ENCODE measurements at regions not wholly inside any gene's neighbourhood (a gene's known extent, or its start where the extent isn't known, plus 50 kb on each side); places are given as distances from the start of the nearest gene placed in this dataset.

DNA sequence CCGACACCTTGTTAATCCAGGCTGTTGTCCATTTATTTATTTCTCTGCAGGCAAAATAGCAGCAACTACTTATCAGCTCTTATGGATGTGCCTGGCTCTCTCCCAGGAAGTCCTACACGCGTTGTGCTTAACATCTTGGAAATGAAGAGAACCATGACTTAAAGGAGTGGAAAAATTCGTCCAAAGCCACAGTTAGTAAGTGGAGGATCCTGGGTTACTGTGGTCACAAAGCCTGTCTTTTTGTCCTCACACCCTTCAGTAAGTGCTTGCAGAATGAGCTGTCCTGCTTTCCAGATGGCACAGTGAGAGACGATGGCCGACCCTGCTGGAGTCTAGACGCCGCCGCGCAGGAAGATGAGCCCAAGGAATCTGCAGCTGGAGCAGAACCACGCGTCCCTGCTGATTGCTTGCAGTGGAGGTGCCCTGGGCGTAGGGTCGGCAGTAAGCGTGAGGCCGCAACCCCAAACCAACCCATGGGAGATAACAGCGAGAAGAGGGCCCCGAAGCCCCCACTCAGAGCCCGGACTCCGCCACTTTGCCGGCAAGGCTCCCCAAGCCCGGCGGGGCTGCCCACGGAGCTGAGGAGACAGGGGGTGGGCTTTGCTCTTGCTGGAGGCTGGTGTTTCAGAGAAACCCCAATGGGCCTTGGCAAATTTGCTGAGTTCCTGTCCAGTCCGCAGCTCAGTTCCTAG is 178.6 kb downstream of the CXCL12 start:
- TF ChIP-seq ATF3 (IDR thresholded peaks at IDR 0.05) (no peak), RAD21 (IDR thresholded peaks at IDR 0.05) (no peak), EGR1 (IDR thresholded peaks at IDR 0.05; ENCODE audit: low read depth in 2 of 2) (no peak), GABPA (IDR thresholded peaks at IDR 0.05 in 1 of 2, conservative IDR thresholded peaks at IDR 0.05 in 1 of 2) (no peak), SP1 (IDR thresholded peaks at IDR 0.05) (no peak), TAF1 (conservative IDR thresholded peaks at IDR 0.05) (no peak), REST (IDR thresholded peaks at IDR 0.05) (no peak)
- TF ChIP-seq, protein P1, sequence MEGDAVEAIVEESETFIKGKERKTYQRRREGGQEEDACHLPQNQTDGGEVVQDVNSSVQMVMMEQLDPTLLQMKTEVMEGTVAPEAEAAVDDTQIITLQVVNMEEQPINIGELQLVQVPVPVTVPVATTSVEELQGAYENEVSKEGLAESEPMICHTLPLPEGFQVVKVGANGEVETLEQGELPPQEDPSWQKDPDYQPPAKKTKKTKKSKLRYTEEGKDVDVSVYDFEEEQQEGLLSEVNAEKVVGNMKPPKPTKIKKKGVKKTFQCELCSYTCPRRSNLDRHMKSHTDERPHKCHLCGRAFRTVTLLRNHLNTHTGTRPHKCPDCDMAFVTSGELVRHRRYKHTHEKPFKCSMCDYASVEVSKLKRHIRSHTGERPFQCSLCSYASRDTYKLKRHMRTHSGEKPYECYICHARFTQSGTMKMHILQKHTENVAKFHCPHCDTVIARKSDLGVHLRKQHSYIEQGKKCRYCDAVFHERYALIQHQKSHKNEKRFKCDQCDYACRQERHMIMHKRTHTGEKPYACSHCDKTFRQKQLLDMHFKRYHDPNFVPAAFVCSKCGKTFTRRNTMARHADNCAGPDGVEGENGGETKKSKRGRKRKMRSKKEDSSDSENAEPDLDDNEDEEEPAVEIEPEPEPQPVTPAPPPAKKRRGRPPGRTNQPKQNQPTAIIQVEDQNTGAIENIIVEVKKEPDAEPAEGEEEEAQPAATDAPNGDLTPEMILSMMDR (IDR thresholded peaks at IDR 0.05; ENCODE audit: low read depth, low read length, missing input control): no peak
- TF ChIP-seq, protein P2, sequence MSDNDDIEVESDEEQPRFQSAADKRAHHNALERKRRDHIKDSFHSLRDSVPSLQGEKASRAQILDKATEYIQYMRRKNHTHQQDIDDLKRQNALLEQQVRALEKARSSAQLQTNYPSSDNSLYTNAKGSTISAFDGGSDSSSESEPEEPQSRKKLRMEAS (IDR thresholded peaks at IDR 0.05): no peak

Data from liver (tissue), 3 donors.